ENCODE measurements at regions not wholly inside any gene's neighbourhood (a gene's known extent, or its start where the extent isn't known, plus 50 kb on each side); places are given as distances from the start of the nearest gene placed in this dataset.
"Not testable (repeated sequence)": the region's sequence is repeated elsewhere in the genome, so short reads cannot be mapped to it uniquely, and the experiment has no call there.

- H3K9me3 ChIP-seq (ENCODE audit: control insufficient read depth, insufficient read depth, low read length); DNase-seq; intact Hi-C loops (cut with micrococcal nuclease); H3K4me1 Mint-ChIP-seq; H3K36me3 Mint-ChIP-seq; ATAC-seq; H3K27ac ChIP-seq (ENCODE audit: low read length); H3K4me1 ChIP-seq (ENCODE audit: control insufficient read depth, insufficient read depth, low read length); H3K36me3 ChIP-seq (ENCODE audit: control insufficient read depth, insufficient read depth, low read length); H3K27ac Mint-ChIP-seq; H3K27me3 Mint-ChIP-seq (ENCODE audit: low read depth in 2 of 2); H3K27me3 ChIP-seq (ENCODE audit: control insufficient read depth, insufficient read depth, low read length); H3K4me3 ChIP-seq (ENCODE audit: low read length); H3K4me3 Mint-ChIP-seq: not testable (repeated sequence)
- 60% methylated on average over 10 of the region's 31 CpGs for WGBS (ENCODE audit: insufficient coverage)
- H3K9me3 Mint-ChIP-seq: peaks cover 14% of the 10 kb centered on the region in 2 donors
Measured at GRCh38 chr13:18628928-18629327, 552.7 kb downstream of the TUBA3C start.

GRCh38 chr13:18628428-18628827 is 553.2 kb downstream of the TUBA3C start:
- no peak overlapping the region for H3K27ac Mint-ChIP-seq
- Histone ChIP-seq H3K4me3 (ENCODE audit: low read length) (no peak overlapping the region), H3K27me3 (ENCODE audit: control insufficient read depth, insufficient read depth, low read length) (no peaks in the 10 kb centered on the region), H3K27ac (ENCODE audit: low read length) (no peak overlapping the region), H3K36me3 (ENCODE audit: control insufficient read depth, insufficient read depth, low read length) (no peaks in the 10 kb centered on the region), H3K9me3 (ENCODE audit: control insufficient read depth, insufficient read depth, low read length) (no peaks in the 10 kb centered on the region), H3K4me1 (ENCODE audit: control insufficient read depth, insufficient read depth, low read length) (no peaks in the 10 kb centered on the region)
- ATAC-seq (no peak), DNase-seq (no peak)
- H3K27me3 Mint-ChIP-seq (ENCODE audit: low read depth in 2 of 2): no peaks in the 10 kb centered on the region
- H3K9me3 Mint-ChIP-seq: peaks cover 9% of the 10 kb centered on the region in 2 donors
- H3K36me3 Mint-ChIP-seq: peaks cover 1% of the 10 kb centered on the region
- 64% methylated on average over 39 of the region's 39 CpGs for WGBS (ENCODE audit: insufficient coverage)
- H3K4me1 Mint-ChIP-seq: no peaks in the 10 kb centered on the region
- no peak for TF ChIP-seq CTCF (IDR thresholded peaks at IDR 0.05)
- intact Hi-C loops (cut with micrococcal nuclease): no loop called here
- H3K4me3 Mint-ChIP-seq: no peak overlapping the region

- H3K4me3 Mint-ChIP-seq; ATAC-seq; H3K36me3 Mint-ChIP-seq; H3K27ac Mint-ChIP-seq; H3K36me3 ChIP-seq (ENCODE audit: control insufficient read depth, insufficient read depth, low read length); H3K9me3 Mint-ChIP-seq; H3K27me3 ChIP-seq (ENCODE audit: control insufficient read depth, insufficient read depth, low read length); H3K9me3 ChIP-seq (ENCODE audit: control insufficient read depth, insufficient read depth, low read length); intact Hi-C loops (cut with micrococcal nuclease); H3K4me1 ChIP-seq (ENCODE audit: control insufficient read depth, insufficient read depth, low read length); H3K27me3 Mint-ChIP-seq (ENCODE audit: low read depth in 2 of 2); DNase-seq; H3K4me1 Mint-ChIP-seq; H3K4me3 ChIP-seq (ENCODE audit: low read length); H3K27ac ChIP-seq (ENCODE audit: low read length): not testable (repeated sequence)
- WGBS (ENCODE audit: insufficient coverage): 71% methylated on average over 2 of the region's 4 CpGs
Measured at GRCh38 chr13:18624061-18624460, 557.6 kb downstream of the TUBA3C start.

GRCh38 chr13:18618442-18618841 is 563.2 kb downstream of the TUBA3C start:
- H3K9me3 ChIP-seq (ENCODE audit: control insufficient read depth, insufficient read depth, low read length); H3K36me3 ChIP-seq (ENCODE audit: control insufficient read depth, insufficient read depth, low read length); H3K9me3 Mint-ChIP-seq; H3K36me3 Mint-ChIP-seq; H3K4me3 ChIP-seq (ENCODE audit: low read length); H3K27ac ChIP-seq (ENCODE audit: low read length); H3K27me3 ChIP-seq (ENCODE audit: control insufficient read depth, insufficient read depth, low read length); H3K4me1 Mint-ChIP-seq; H3K27me3 Mint-ChIP-seq (ENCODE audit: low read depth in 2 of 2); H3K4me3 Mint-ChIP-seq; intact Hi-C loops (cut with micrococcal nuclease); H3K4me1 ChIP-seq (ENCODE audit: control insufficient read depth, insufficient read depth, low read length); DNase-seq; H3K27ac Mint-ChIP-seq; ATAC-seq: not testable (repeated sequence)
- no CpG with 5 or more reads among the region's 4 CpGs for WGBS (ENCODE audit: insufficient coverage)

GRCh38 chr13:18610476-18610875 is 571.1 kb downstream of the TUBA3C start:
- H3K36me3 ChIP-seq (ENCODE audit: control insufficient read depth, insufficient read depth, low read length); intact Hi-C loops (cut with micrococcal nuclease); H3K27ac ChIP-seq (ENCODE audit: low read length); DNase-seq; H3K9me3 Mint-ChIP-seq; H3K4me3 ChIP-seq (ENCODE audit: low read length); H3K9me3 ChIP-seq (ENCODE audit: control insufficient read depth, insufficient read depth, low read length); ATAC-seq; H3K4me1 ChIP-seq (ENCODE audit: control insufficient read depth, insufficient read depth, low read length); H3K27me3 Mint-ChIP-seq (ENCODE audit: low read depth in 2 of 2); H3K4me1 Mint-ChIP-seq; H3K27me3 ChIP-seq (ENCODE audit: control insufficient read depth, insufficient read depth, low read length); H3K27ac Mint-ChIP-seq; H3K4me3 Mint-ChIP-seq; H3K36me3 Mint-ChIP-seq: not testable (repeated sequence)
- WGBS (ENCODE audit: insufficient coverage): 89% methylated on average over 7 of the region's 14 CpGs

GRCh38 chr13:18609371-18609770 is 572.3 kb downstream of the TUBA3C start:
- ATAC-seq; H3K9me3 ChIP-seq (ENCODE audit: control insufficient read depth, insufficient read depth, low read length); intact Hi-C loops (cut with micrococcal nuclease); H3K9me3 Mint-ChIP-seq; H3K36me3 Mint-ChIP-seq; H3K27me3 ChIP-seq (ENCODE audit: control insufficient read depth, insufficient read depth, low read length); H3K4me1 Mint-ChIP-seq; H3K27ac Mint-ChIP-seq; H3K4me1 ChIP-seq (ENCODE audit: control insufficient read depth, insufficient read depth, low read length); H3K27ac ChIP-seq (ENCODE audit: low read length); H3K36me3 ChIP-seq (ENCODE audit: control insufficient read depth, insufficient read depth, low read length); H3K27me3 Mint-ChIP-seq (ENCODE audit: low read depth in 2 of 2); H3K4me3 Mint-ChIP-seq; H3K4me3 ChIP-seq (ENCODE audit: low read length); DNase-seq: not testable (repeated sequence)
- 50% methylated on average over 29 of the region's 42 CpGs for WGBS (ENCODE audit: insufficient coverage)

- H3K27me3 Mint-ChIP-seq (ENCODE audit: low read depth in 2 of 2); intact Hi-C loops (cut with micrococcal nuclease); DNase-seq: not testable (repeated sequence)
Measured at GRCh38 chr13:18608851-18609250, 572.8 kb downstream of the TUBA3C start.

GRCh38 chr13:18600366-18600765 is 581.3 kb downstream of the TUBA3C start:
- H3K27ac ChIP-seq (ENCODE audit: low read length); H3K4me1 ChIP-seq (ENCODE audit: control insufficient read depth, insufficient read depth, low read length); H3K36me3 ChIP-seq (ENCODE audit: control insufficient read depth, insufficient read depth, low read length); H3K4me3 Mint-ChIP-seq; intact Hi-C loops (cut with micrococcal nuclease); H3K4me1 Mint-ChIP-seq; DNase-seq; H3K27me3 Mint-ChIP-seq (ENCODE audit: low read depth in 2 of 2); H3K4me3 ChIP-seq (ENCODE audit: low read length); H3K9me3 ChIP-seq (ENCODE audit: control insufficient read depth, insufficient read depth, low read length); H3K9me3 Mint-ChIP-seq; H3K36me3 Mint-ChIP-seq; H3K27ac Mint-ChIP-seq; H3K27me3 ChIP-seq (ENCODE audit: control insufficient read depth, insufficient read depth, low read length); ATAC-seq: not testable (repeated sequence)
- 77% methylated on average over 17 of the region's 24 CpGs for WGBS (ENCODE audit: insufficient coverage)

More at GRCh38 chr13:18608851-18609250, 572.8 kb downstream of the TUBA3C start:
- not testable (repeated sequence) for H3K4me1 ChIP-seq (ENCODE audit: control insufficient read depth, insufficient read depth, low read length); H3K4me3 Mint-ChIP-seq; H3K36me3 ChIP-seq (ENCODE audit: control insufficient read depth, insufficient read depth, low read length); H3K4me3 ChIP-seq (ENCODE audit: low read length); H3K27ac ChIP-seq (ENCODE audit: low read length); H3K4me1 Mint-ChIP-seq; H3K9me3 Mint-ChIP-seq; H3K27ac Mint-ChIP-seq; ATAC-seq; H3K9me3 ChIP-seq (ENCODE audit: control insufficient read depth, insufficient read depth, low read length); H3K36me3 Mint-ChIP-seq; H3K27me3 ChIP-seq (ENCODE audit: control insufficient read depth, insufficient read depth, low read length)
- 62% methylated on average over 15 of the region's 40 CpGs for WGBS (ENCODE audit: insufficient coverage)

Data from natural killer cell (primary cell).